ENCODE measurements at regions not wholly inside any gene's neighbourhood (a gene's known extent, or its start where the extent isn't known, plus 50 kb on each side); places are given as distances from the start of the nearest gene placed in this dataset.

DNA sequence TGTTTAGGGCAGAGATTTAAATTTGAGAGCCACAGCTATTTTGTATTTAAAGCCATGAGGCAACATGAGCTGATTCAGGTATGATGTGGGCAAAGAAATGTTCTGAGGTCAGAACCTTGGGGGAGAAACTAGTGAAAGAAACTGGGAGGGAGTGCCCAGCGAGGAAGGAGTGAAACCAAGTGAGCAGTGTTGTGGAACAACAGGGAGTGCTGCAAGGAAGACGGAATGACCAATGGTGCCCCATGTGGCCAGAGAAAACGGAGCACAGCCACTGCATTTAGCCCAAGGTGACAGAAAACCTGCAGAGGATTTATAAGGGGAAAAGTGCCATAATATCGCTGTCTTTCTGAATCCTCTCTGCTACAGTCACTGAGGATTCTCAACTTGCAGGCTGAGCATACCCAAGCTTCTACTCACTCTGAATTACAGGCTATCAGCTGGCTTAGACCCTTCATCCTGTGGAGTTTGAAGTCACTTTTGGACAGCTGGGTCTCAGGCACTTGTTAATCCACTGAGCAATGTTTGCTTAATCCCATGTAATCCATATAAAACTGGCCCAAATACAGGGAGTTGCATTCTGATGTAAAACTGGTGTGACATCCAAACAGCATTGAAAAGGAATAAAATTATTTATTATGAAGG lies 777.3 kb downstream of the CCSER2 start:
- H3K27ac Mint-ChIP-seq (ENCODE audit: unreplicated experiment), result peak overlapping the region; percentile 34
- no peaks in the 10 kb centered on the region for H3K9me3 ChIP-seq
- H3K4me1 Mint-ChIP-seq (ENCODE audit: low read depth, unreplicated experiment), result no peaks in the 10 kb centered on the region
- no peaks in the 10 kb centered on the region for H3K9me3 Mint-ChIP-seq (ENCODE audit: unreplicated experiment)
- peaks cover 8% of the 10 kb centered on the region for H3K27me3 Mint-ChIP-seq (ENCODE audit: insufficient read depth, unreplicated experiment)
- H3K27me3 ChIP-seq (replicated peaks; ENCODE audit: control insufficient read depth, insufficient read depth, low read length), result no peaks in the 10 kb centered on the region
- ChIA-PET CTCF (no interaction called here), POLR2A (no interaction called here)
- H3K36me3 ChIP-seq (ENCODE audit: control insufficient read depth, insufficient read depth, low read length), result no peaks in the 10 kb centered on the region
- DNase-seq, result peak in 1 of 2 experiments; percentile 29
- H3K36me3 Mint-ChIP-seq (ENCODE audit: insufficient read depth, unreplicated experiment), result no peaks in the 10 kb centered on the region
- no TSS peak for BruUV-seq (replicated peaks)
- TF ChIP-seq, protein P1, sequence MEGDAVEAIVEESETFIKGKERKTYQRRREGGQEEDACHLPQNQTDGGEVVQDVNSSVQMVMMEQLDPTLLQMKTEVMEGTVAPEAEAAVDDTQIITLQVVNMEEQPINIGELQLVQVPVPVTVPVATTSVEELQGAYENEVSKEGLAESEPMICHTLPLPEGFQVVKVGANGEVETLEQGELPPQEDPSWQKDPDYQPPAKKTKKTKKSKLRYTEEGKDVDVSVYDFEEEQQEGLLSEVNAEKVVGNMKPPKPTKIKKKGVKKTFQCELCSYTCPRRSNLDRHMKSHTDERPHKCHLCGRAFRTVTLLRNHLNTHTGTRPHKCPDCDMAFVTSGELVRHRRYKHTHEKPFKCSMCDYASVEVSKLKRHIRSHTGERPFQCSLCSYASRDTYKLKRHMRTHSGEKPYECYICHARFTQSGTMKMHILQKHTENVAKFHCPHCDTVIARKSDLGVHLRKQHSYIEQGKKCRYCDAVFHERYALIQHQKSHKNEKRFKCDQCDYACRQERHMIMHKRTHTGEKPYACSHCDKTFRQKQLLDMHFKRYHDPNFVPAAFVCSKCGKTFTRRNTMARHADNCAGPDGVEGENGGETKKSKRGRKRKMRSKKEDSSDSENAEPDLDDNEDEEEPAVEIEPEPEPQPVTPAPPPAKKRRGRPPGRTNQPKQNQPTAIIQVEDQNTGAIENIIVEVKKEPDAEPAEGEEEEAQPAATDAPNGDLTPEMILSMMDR (IDR thresholded peaks at IDR 0.05; ENCODE audit: insufficient read depth in 1 of 2, low read depth in 1 of 2, low read length in 1 of 2, severe bottlenecking in 1 of 2, unreplicated experiment in 1 of 2), result peak; percentile 17 to 21
- H3K4me1 ChIP-seq, result no peaks in the 10 kb centered on the region
- no peak overlapping the region for H3K4me3 ChIP-seq (ENCODE audit: low read depth, low read length)
- intact Hi-C loops (cut with micrococcal nuclease; ENCODE audit: unreplicated experiment), result loop anchor here (5.0 kb wide), 1 partner anchor 178 kb away; no protein-coding TSS in a partner anchor
- H3K4me3 Mint-ChIP-seq (ENCODE audit: unreplicated experiment), result no peak overlapping the region

- no TSS peak for BruUV-seq (replicated peaks)
- H3K27ac Mint-ChIP-seq (ENCODE audit: unreplicated experiment), result no peak overlapping the region
- POLR2A ChIA-PET, result no interaction called here
- H3K4me1 ChIP-seq, result no peaks in the 10 kb centered on the region
- H3K27me3 Mint-ChIP-seq (ENCODE audit: insufficient read depth, unreplicated experiment), result peaks cover 12% of the 10 kb centered on the region
- no peak overlapping the region for H3K4me3 ChIP-seq (ENCODE audit: low read depth, low read length)
- no peak overlapping the region for H3K4me3 Mint-ChIP-seq (ENCODE audit: unreplicated experiment)
- TF ChIP-seq, protein P1 (IDR thresholded peaks at IDR 0.05; ENCODE audit: insufficient read depth in 1 of 2, low read depth in 1 of 2, low read length in 1 of 2, severe bottlenecking in 1 of 2, unreplicated experiment in 1 of 2), result no peak
- H3K4me1 Mint-ChIP-seq (ENCODE audit: low read depth, unreplicated experiment), result no peaks in the 10 kb centered on the region
- H3K36me3 Mint-ChIP-seq (ENCODE audit: insufficient read depth, unreplicated experiment), result no peaks in the 10 kb centered on the region
- DNase-seq, result no peak
- CTCF ChIA-PET, result no interaction called here
- no peaks in the 10 kb centered on the region for H3K9me3 Mint-ChIP-seq (ENCODE audit: unreplicated experiment)
- intact Hi-C loops (cut with micrococcal nuclease; ENCODE audit: unreplicated experiment), result no loop called here
- no peaks in the 10 kb centered on the region for H3K27me3 ChIP-seq (replicated peaks; ENCODE audit: control insufficient read depth, insufficient read depth, low read length)
- H3K36me3 ChIP-seq (ENCODE audit: control insufficient read depth, insufficient read depth, low read length), result no peaks in the 10 kb centered on the region
- H3K9me3 ChIP-seq, result no peaks in the 10 kb centered on the region
These were observed 782.9 kb downstream of the CCSER2 start for GRCh38 chr10:85111271-85111670.

GRCh38 chr10:85124603-85125051 lies 796.2 kb downstream of the CCSER2 start:
- POLR2A ChIA-PET, result no interaction called here
- H3K27me3 Mint-ChIP-seq (ENCODE audit: insufficient read depth, unreplicated experiment), result no peaks in the 10 kb centered on the region
- no TSS peak for BruUV-seq (replicated peaks)
- H3K9me3 ChIP-seq, result no peaks in the 10 kb centered on the region
- no peak overlapping the region for H3K4me3 Mint-ChIP-seq (ENCODE audit: unreplicated experiment)
- H3K36me3 Mint-ChIP-seq (ENCODE audit: insufficient read depth, unreplicated experiment), result no peaks in the 10 kb centered on the region
- no peaks in the 10 kb centered on the region for H3K4me1 Mint-ChIP-seq (ENCODE audit: low read depth, unreplicated experiment)
- no peaks in the 10 kb centered on the region for H3K4me1 ChIP-seq
- TF ChIP-seq, protein P1 (IDR thresholded peaks at IDR 0.05; ENCODE audit: insufficient read depth in 1 of 2, low read depth in 1 of 2, low read length in 1 of 2, severe bottlenecking in 1 of 2, unreplicated experiment in 1 of 2), result no peak
- H3K27ac Mint-ChIP-seq (ENCODE audit: unreplicated experiment), result no peak overlapping the region
- peaks cover 10% of the 10 kb centered on the region for H3K9me3 Mint-ChIP-seq (ENCODE audit: unreplicated experiment)
- CTCF ChIA-PET, result interaction anchor here (0.6 kb wide), 1 partner anchor 96 kb away, joined by 3 read pairs; no protein-coding TSS in a partner anchor
- H3K36me3 ChIP-seq (ENCODE audit: control insufficient read depth, insufficient read depth, low read length), result no peaks in the 10 kb centered on the region
- DNase-seq, result no peak
- H3K27me3 ChIP-seq (replicated peaks; ENCODE audit: control insufficient read depth, insufficient read depth, low read length), result no peaks in the 10 kb centered on the region
- intact Hi-C loops (cut with micrococcal nuclease; ENCODE audit: unreplicated experiment), result no loop called here
- no peak overlapping the region for H3K4me3 ChIP-seq (ENCODE audit: low read depth, low read length)

All from Caco-2 (cell line).